IMR-90 (cell line): ENCODE measurements at regions not wholly inside any gene's neighbourhood (a gene's known extent, or its start where the extent isn't known, plus 50 kb on each side); places are given as distances from the start of the nearest gene placed in this dataset.

Experiments used
- MAFK ChIP-seq: IDR thresholded peaks from 2 replicates; pipeline ENCODE4 v1.6.1; 2012; ENCODE audit warnings: low read depth, low read length, improper control_type of control experiment
- MAZ ChIP-seq: IDR thresholded peaks from 2 replicates; pipeline ENCODE4 v1.6.1; 2012; ENCODE audit warnings: low read depth, mild to moderate bottlenecking, low read length, improper control_type of control experiment, moderate library complexity, borderline replicate concordance
- POLR2A ChIP-seq: IDR thresholded peaks from 2 replicates; pipeline ENCODE4 v1.6.1; 2012; ENCODE audit warnings: mild to moderate bottlenecking, low read depth, low read length
- RAD21 ChIP-seq: IDR thresholded peaks from 2 replicates; pipeline ENCODE4 v1.6.1; 2012; ENCODE audit warnings: low read length, improper control_type of control experiment
- RCOR1 ChIP-seq: IDR thresholded peaks from 2 replicates; pipeline ENCODE4 v1.6.1; 2012; ENCODE audit warnings: mild to moderate bottlenecking, low read length, improper control_type of control experiment; ENCODE audit not compliant: insufficient replicate concordance
- TF ChIP-seq, protein P1 (sequence below): conservative IDR thresholded peaks from 2 replicates; pipeline ENCODE4 v1.5.1; 2012; ENCODE audit warnings: mild to moderate bottlenecking, low read depth, low read length, improper control_type of control experiment

DNA sequence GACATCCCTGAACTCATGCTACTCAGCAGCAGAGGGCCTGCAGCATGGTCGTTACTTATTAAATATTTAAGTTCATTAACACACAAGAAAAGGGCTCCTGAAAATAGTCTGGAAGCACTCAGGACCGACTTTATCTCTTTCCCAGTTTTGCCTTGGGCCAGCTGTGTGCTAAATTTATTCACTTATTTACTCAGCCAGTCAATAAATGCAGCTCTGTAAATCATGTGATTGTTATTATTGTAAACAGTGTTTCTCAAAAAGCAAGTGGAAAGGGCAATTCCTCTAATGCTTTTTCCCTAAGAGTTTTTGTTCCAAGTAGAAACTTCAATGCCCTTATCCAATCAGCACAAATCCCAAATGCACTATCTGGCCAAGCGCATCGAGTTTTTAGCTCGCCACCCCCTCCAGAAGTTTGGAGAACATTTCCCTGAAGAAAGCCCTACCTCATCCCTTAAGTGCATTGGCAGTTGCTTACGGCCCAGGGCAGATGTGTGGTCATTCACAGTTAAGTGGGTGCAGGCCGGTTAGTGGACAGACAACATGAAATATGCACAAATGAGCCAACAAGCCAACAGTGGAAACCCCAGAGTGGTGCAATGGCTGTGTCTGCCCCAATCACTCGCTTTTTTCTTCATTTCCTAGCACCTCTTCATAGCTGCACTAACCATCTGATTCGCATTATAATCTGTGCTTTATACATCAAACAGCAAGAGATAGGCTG lies 125.8 kb downstream of the SMIM20 start:
- TF ChIP-seq, protein P1, sequence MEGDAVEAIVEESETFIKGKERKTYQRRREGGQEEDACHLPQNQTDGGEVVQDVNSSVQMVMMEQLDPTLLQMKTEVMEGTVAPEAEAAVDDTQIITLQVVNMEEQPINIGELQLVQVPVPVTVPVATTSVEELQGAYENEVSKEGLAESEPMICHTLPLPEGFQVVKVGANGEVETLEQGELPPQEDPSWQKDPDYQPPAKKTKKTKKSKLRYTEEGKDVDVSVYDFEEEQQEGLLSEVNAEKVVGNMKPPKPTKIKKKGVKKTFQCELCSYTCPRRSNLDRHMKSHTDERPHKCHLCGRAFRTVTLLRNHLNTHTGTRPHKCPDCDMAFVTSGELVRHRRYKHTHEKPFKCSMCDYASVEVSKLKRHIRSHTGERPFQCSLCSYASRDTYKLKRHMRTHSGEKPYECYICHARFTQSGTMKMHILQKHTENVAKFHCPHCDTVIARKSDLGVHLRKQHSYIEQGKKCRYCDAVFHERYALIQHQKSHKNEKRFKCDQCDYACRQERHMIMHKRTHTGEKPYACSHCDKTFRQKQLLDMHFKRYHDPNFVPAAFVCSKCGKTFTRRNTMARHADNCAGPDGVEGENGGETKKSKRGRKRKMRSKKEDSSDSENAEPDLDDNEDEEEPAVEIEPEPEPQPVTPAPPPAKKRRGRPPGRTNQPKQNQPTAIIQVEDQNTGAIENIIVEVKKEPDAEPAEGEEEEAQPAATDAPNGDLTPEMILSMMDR = no peak
- TF ChIP-seq MAZ (no peak), RCOR1 (no peak), MAFK (no peak), RAD21 (no peak), POLR2A (no peak)
